Breast epithelium (tissue), 4 donors: ENCODE measurements at regions not wholly inside any gene's neighbourhood (a gene's known extent, or its start where the extent isn't known, plus 50 kb on each side); places are given as distances from the start of the nearest gene placed in this dataset.

Experiments
- DNase-seq, 2 donors: peaks; one replicate each; pipeline ENCODE4 v3.0.0-alpha.2; 2019; ENCODE audit warnings: low spot score in 2 of 2
- H3K27ac ChIP-seq, 2 donors: fragments of 200-600 bp; sonication (generic) in 1 of 2; one replicate each; pipeline ENCODE4 v1.5.1; 2016 to 2019; ENCODE audit warnings: mild to moderate bottlenecking in 1 of 2
- H3K27me3 ChIP-seq, 2 donors: fragments of 200-600 bp; sonication (generic) in 1 of 2; one replicate each; pipeline versions ENCODE4 v1.5.1 to v1.6.0; 2017 to 2019; ENCODE audit warnings: control low read depth in 1 of 2, mild to moderate bottlenecking in 1 of 2
- H3K36me3 ChIP-seq: fragments of 200-600 bp; one replicate; pipeline ENCODE4 v1.5.1; 2019
- H3K4me1 ChIP-seq, 2 donors: fragments of 200-600 bp; sonication (generic); one replicate each; pipeline ENCODE4 v1.5.1; 2016 to 2019; ENCODE audit warnings: control low read depth in 1 of 2
- H3K4me3 ChIP-seq, 3 donors: fragments of 200-600 bp; sonication (generic); 1 replicate in 2 of 3; 2 replicates in 1 of 3; pipeline ENCODE4 v1.5.1; 2016 to 2019; ENCODE audit warnings: mild to moderate bottlenecking in 3 of 3, moderate library complexity in 2 of 3
- H3K9me3 ChIP-seq, 2 donors: fragments of 200-600 bp; sonication (generic) in 1 of 2; one replicate each; pipeline ENCODE4 v1.5.1; 2016 to 2019; ENCODE audit warnings: control low read depth in 1 of 2
- POLR2A ChIP-seq: fragments of 450-650 bp; IDR thresholded peaks from one replicate; pipeline ENCODE4 v1.6.1; 2016; ENCODE audit warnings: antibody characterized with exemption, mild to moderate bottlenecking, moderate library complexity
- POLR2AphosphoS5 ChIP-seq, 3 donors: sonication (generic); formaldehyde crosslinking; IDR thresholded peaks; one replicate each; pipeline ENCODE4 v1.6.1; 2017; ENCODE audit warnings: antibody characterized with exemption in 3 of 3
- intact Hi-C: fragments of 100-400 bp; cut with DNase I; formaldehyde crosslinking; loops from one replicate; pipeline ENCODE4 v1.15.1; 2023; ENCODE audit warnings: low total_unique reads
- TF ChIP-seq, protein P1 (sequence below), 3 donors: fragments of 450-650 bp; IDR thresholded peaks; one replicate each; pipeline ENCODE4 v1.5.1; 2016 to 2017; ENCODE audit warnings: antibody characterized with exemption in 3 of 3, mild to moderate bottlenecking in 3 of 3, moderate library complexity in 3 of 3

DNA sequence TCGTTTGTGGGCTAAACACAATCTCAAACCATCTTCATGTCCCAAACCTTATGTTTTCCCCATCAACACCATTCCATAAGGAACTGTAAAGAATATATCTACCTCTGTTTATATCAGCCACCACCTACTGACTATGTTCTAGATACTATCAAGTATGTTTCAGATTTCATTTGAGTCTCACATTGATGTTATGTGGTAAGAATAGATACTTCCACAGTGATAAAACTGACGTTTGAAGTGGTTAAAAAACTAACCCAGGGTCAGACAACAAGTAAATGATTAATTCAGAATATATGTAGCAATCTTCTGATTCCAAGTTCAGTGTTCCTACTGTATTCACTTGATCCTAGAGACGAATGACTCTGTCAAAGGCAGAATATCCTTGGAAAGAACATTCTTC is 156.8 kb upstream of the RASGEF1B start:
- intact Hi-C loops, result no loop called here
- Histone ChIP-seq H3K4me1 (no peaks in the 10 kb centered on the region), H3K9me3 (no peaks in the 10 kb centered on the region), H3K36me3 (no peaks in the 10 kb centered on the region), H3K27me3 (no peaks in the 10 kb centered on the region), H3K4me3 (no peak overlapping the region), H3K27ac (no peak overlapping the region)
- DNase-seq, result no peak
- TF ChIP-seq, protein P1, sequence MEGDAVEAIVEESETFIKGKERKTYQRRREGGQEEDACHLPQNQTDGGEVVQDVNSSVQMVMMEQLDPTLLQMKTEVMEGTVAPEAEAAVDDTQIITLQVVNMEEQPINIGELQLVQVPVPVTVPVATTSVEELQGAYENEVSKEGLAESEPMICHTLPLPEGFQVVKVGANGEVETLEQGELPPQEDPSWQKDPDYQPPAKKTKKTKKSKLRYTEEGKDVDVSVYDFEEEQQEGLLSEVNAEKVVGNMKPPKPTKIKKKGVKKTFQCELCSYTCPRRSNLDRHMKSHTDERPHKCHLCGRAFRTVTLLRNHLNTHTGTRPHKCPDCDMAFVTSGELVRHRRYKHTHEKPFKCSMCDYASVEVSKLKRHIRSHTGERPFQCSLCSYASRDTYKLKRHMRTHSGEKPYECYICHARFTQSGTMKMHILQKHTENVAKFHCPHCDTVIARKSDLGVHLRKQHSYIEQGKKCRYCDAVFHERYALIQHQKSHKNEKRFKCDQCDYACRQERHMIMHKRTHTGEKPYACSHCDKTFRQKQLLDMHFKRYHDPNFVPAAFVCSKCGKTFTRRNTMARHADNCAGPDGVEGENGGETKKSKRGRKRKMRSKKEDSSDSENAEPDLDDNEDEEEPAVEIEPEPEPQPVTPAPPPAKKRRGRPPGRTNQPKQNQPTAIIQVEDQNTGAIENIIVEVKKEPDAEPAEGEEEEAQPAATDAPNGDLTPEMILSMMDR (IDR thresholded peaks at IDR 0.05), result no peak
- TF ChIP-seq POLR2A, result no peak
- no peak for TF ChIP-seq POLR2AphosphoS5 (IDR thresholded peaks at IDR 0.05)

DNA sequence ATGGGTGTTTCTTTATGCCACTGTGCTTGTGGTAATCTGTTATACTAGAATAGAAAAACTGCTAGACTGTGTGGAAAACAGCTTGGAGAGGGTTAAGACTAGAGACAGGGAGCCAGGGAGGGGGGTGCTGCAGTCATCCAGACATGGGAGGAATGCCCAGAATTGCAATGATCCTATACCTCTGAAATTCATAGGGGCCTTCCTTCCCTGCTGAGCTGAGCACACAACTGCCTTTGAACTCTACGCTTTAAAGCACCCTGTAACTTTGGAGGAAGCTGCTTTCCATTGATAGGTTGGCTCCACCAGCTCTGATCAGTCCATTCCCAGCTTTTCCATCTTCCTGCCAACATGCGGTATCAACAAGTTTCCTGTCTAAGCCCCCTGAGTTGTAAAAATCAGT is 155.9 kb upstream of the RASGEF1B start:
- no peak for DNase-seq
- no peaks in the 10 kb centered on the region for H3K36me3 ChIP-seq
- no peaks in the 10 kb centered on the region for H3K9me3 ChIP-seq
- no peak for TF ChIP-seq POLR2A
- TF ChIP-seq, protein P1 (IDR thresholded peaks at IDR 0.05), result no peak
- TF ChIP-seq POLR2AphosphoS5 (IDR thresholded peaks at IDR 0.05), result no peak
- H3K27me3 ChIP-seq, result no peaks in the 10 kb centered on the region
- H3K27ac ChIP-seq, result no peak overlapping the region
- no peak overlapping the region for H3K4me3 ChIP-seq
- no peaks in the 10 kb centered on the region for H3K4me1 ChIP-seq
- intact Hi-C loops, result no loop called here

DNA sequence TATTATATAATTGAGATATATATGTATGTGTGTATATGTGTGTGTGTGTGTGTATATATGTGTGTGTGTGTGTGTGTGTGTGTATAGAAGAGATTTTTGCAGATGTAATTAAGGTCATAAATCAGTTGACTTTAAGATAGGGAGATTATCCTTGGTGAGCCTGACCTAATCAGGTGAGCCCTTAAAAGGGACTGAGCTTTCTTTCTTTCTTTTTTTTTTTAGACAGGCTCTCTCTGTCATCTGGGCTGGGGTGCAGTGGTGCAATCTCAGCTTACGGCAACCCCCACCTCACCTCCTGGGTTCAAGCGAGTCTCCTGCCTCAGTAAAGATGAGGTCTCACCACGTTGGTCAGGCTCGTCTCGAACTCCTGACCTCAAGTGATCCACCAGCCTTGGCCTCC is 155.1 kb upstream of the RASGEF1B start:
- no peak for DNase-seq
- Histone ChIP-seq H3K27ac (no peak overlapping the region), H3K27me3 (no peaks in the 10 kb centered on the region), H3K9me3 (no peaks in the 10 kb centered on the region), H3K4me1 (no peaks in the 10 kb centered on the region), H3K4me3 (no peak overlapping the region), H3K36me3 (no peaks in the 10 kb centered on the region)
- TF ChIP-seq POLR2A (no peak), POLR2AphosphoS5 (IDR thresholded peaks at IDR 0.05) (no peak)
- TF ChIP-seq, protein P1 (IDR thresholded peaks at IDR 0.05), result no peak
- intact Hi-C loops, result no loop called here

DNA sequence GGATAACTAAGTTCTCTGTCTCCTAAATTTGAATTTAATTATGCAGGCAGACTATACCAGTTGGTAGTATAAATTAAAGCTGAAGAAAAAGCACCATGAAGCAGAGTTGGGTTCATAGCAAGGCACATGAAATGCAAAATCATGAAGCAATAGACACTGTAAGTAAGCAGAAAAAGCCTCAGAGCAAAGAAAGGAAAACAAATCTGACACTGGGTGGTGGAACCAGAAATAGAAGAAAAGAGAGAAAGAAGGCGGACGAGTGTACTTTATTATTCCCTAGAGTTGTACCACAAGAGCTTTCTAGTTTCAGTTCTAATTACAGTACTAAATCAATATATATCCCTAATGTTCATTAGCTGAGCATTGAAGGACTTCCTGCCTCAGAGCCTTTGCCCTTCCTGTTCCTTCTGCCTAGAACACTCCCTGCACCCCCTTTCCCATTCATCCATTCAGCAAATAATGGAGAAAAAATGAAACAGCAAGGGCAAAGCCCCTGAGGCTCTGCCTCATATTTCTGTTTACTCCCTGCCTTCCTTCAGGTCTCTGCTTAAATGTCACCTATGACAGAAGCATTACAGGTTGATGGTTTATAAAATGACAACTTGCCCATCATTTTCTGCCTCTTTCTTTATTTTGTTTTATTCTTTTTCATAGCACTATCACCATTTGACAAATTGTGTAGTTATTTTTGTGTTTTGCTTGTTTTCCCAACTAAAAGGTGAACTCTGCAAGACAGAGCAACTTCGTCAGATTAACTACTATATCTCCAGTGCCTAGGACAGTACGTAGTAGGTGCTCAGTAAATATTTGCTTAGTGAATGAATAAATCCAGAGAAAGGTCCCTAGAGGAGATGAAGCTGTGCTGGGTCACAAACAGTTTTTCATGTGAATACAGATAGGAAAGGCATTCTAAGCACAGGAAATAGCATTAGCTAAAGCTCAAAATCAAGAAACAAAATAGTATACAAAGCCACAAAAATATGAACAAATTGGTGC is 154.0 kb upstream of the RASGEF1B start:
- H3K9me3 ChIP-seq, result no peaks in the 10 kb centered on the region
- H3K27ac ChIP-seq, result no peak overlapping the region
- TF ChIP-seq POLR2A (no peak), POLR2AphosphoS5 (IDR thresholded peaks at IDR 0.05) (no peak)
- TF ChIP-seq, protein P1 (IDR thresholded peaks at IDR 0.05), result no peak
- no peaks in the 10 kb centered on the region for H3K36me3 ChIP-seq
- no peaks in the 10 kb centered on the region for H3K27me3 ChIP-seq
- intact Hi-C loops, result no loop called here
- DNase-seq, result no peak
- H3K4me1 ChIP-seq, result no peaks in the 10 kb centered on the region
- H3K4me3 ChIP-seq, result no peak overlapping the region

DNA sequence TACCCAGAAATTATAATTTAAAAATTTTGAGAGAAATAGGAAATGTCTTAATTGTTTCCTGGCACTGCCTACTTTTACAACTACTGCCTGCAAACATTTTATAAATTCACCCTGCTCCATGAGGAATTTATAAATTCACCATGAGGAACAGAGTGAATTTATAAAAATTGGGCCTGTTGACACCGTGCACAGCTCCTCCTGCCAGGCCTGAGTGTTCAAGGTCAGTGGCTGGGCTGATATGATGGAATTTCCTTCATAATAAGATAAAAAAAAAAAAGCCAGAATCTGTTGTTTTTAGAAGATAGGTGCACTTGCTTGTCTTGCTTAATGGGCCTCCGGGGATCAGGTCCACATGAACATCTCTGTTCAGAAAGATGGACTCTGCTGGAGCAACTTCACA is 151.7 kb upstream of the RASGEF1B start:
- Histone ChIP-seq H3K9me3 (no peaks in the 10 kb centered on the region), H3K36me3 (no peaks in the 10 kb centered on the region), H3K27ac (no peak overlapping the region), H3K27me3 (no peaks in the 10 kb centered on the region), H3K4me1 (no peaks in the 10 kb centered on the region), H3K4me3 (no peak overlapping the region)
- intact Hi-C loops, result no loop called here
- TF ChIP-seq, protein P1 (IDR thresholded peaks at IDR 0.05), result no peak
- DNase-seq, result no peak
